GM03348 (cell line): ENCODE measurements at regions not wholly inside any gene's neighbourhood (a gene's known extent, or its start where the extent isn't known, plus 50 kb on each side); places are given as distances from the start of the nearest gene placed in this dataset.
"Not testable (repeated sequence)": the region's sequence is repeated elsewhere in the genome, so short reads cannot be mapped to it uniquely, and the experiment has no call there.

ENCODE experiments used
- DNase-seq: peaks from one replicate; pipeline ENCODE4 v3.0.0; 2012; ENCODE audit warnings: low spot score

- DNase-seq = not testable (repeated sequence)
Measured at GRCh38 chr18:78283425-78283824, 696.2 kb upstream of the SALL3 start.

- DNase-seq = no peak
Measured at GRCh38 chr18:78292618-78293380, 686.8 kb upstream of the SALL3 start.

- no peak for DNase-seq
Measured at GRCh38 chr18:78293540-78293939, 686.1 kb upstream of the SALL3 start.

- no peak for DNase-seq
Measured at GRCh38 chr18:78293940-78294541, 685.6 kb upstream of the SALL3 start.

- DNase-seq = no peak
Measured at GRCh38 chr18:78295262-78295661, 684.4 kb upstream of the SALL3 start.

GRCh38 chr18:78296166-78296565 is 683.5 kb upstream of the SALL3 start:
- no peak for DNase-seq

- no peak for DNase-seq
Measured at GRCh38 chr18:78297048-78297447, 682.6 kb upstream of the SALL3 start.

- DNase-seq = no peak
Measured at GRCh38 chr18:78303519-78304191, 676.0 kb upstream of the SALL3 start.

GRCh38 chr18:78304192-78305164 is 675.1 kb upstream of the SALL3 start:
- no peak for DNase-seq

GRCh38 chr18:78305789-78306188 is 673.8 kb upstream of the SALL3 start:
- no peak for DNase-seq

- no peak for DNase-seq
Measured at GRCh38 chr18:78309307-78309706, 670.3 kb upstream of the SALL3 start.

- DNase-seq = no peak
Measured at GRCh38 chr18:78309924-78310323, 669.7 kb upstream of the SALL3 start.

- DNase-seq = no peak
Measured at GRCh38 chr18:78319264-78319663, 660.4 kb upstream of the SALL3 start.

GRCh38 chr18:78319961-78320360 is 659.7 kb upstream of the SALL3 start:
- no peak for DNase-seq

- no peak for DNase-seq
Measured at GRCh38 chr18:78321402-78321801, 658.2 kb upstream of the SALL3 start.

GRCh38 chr18:78323453-78324197 is 656.0 kb upstream of the SALL3 start:
- DNase-seq = no peak

GRCh38 chr18:78327643-78328042 is 652.0 kb upstream of the SALL3 start:
- no peak for DNase-seq

GRCh38 chr18:78330766-78331165 is 648.9 kb upstream of the SALL3 start:
- DNase-seq = no peak

GRCh38 chr18:78352910-78353309 is 626.7 kb upstream of the SALL3 start:
- no peak for DNase-seq

GRCh38 chr18:78362198-78362597 is 617.4 kb upstream of the SALL3 start:
- no peak for DNase-seq
